ENCODE measurements at regions not wholly inside any gene's neighbourhood (a gene's known extent, or its start where the extent isn't known, plus 50 kb on each side); places are given as distances from the start of the nearest gene placed in this dataset.
A peak's percentile ranks its signal among the peaks of the same experiment; 100 is the strongest.

GRCh38 chr3:177828208-177828565 lies 630.9 kb upstream of the TBL1XR1 start:
- Histone ChIP-seq H3K9me3 (no peaks in the 10 kb centered on the region), H3K4me3 (ENCODE audit: low read depth, low read length) (no peak overlapping the region), H3K4me1 (peaks cover 38% of the 10 kb centered on the region), H3K36me3 (ENCODE audit: control insufficient read depth, insufficient read depth, low read length) (no peaks in the 10 kb centered on the region), H3K27me3 (replicated peaks; ENCODE audit: control insufficient read depth, insufficient read depth, low read length) (no peaks in the 10 kb centered on the region)
- TF ChIP-seq CTCF (IDR thresholded peaks at IDR 0.05; ENCODE audit: insufficient read depth in 1 of 2, low read depth in 1 of 2, low read length in 1 of 2, severe bottlenecking in 1 of 2, unreplicated experiment in 1 of 2) = no peak
- POLR2A ChIA-PET = no interaction called here
- DNase-seq = no peak
- H3K4me1 Mint-ChIP-seq (ENCODE audit: low read depth, unreplicated experiment) = peaks cover 36% of the 10 kb centered on the region
- peak overlapping the region; percentile 88 for H3K27ac Mint-ChIP-seq (ENCODE audit: unreplicated experiment)
- peak overlapping the region; percentile 55 for H3K4me3 Mint-ChIP-seq (ENCODE audit: unreplicated experiment)
- no peaks in the 10 kb centered on the region for H3K27me3 Mint-ChIP-seq (ENCODE audit: insufficient read depth, unreplicated experiment)
- CTCF ChIA-PET = no interaction called here
- BruUV-seq (replicated peaks) = no TSS peak
- H3K36me3 Mint-ChIP-seq (ENCODE audit: insufficient read depth, unreplicated experiment) = no peaks in the 10 kb centered on the region
- intact Hi-C loops (cut with micrococcal nuclease; ENCODE audit: unreplicated experiment) = loop anchor here (10.0 kb wide), 1 partner anchor 557 kb away; no protein-coding TSS in a partner anchor
- H3K9me3 Mint-ChIP-seq (ENCODE audit: unreplicated experiment) = no peaks in the 10 kb centered on the region

- ChIA-PET CTCF (no interaction called here), POLR2A (no interaction called here)
- no TSS peak for BruUV-seq (replicated peaks)
- Mint-ChIP-seq H3K4me3 (ENCODE audit: unreplicated experiment) (no peak overlapping the region), H3K27ac (ENCODE audit: unreplicated experiment) (no peak overlapping the region), H3K27me3 (ENCODE audit: insufficient read depth, unreplicated experiment) (no peaks in the 10 kb centered on the region), H3K4me1 (ENCODE audit: low read depth, unreplicated experiment) (peaks cover 25% of the 10 kb centered on the region), H3K9me3 (ENCODE audit: unreplicated experiment) (no peaks in the 10 kb centered on the region), H3K36me3 (ENCODE audit: insufficient read depth, unreplicated experiment) (no peaks in the 10 kb centered on the region)
- H3K27me3 ChIP-seq (replicated peaks; ENCODE audit: control insufficient read depth, insufficient read depth, low read length) = no peaks in the 10 kb centered on the region
- no peak for DNase-seq
- no peak for TF ChIP-seq CTCF (IDR thresholded peaks at IDR 0.05; ENCODE audit: insufficient read depth in 1 of 2, low read depth in 1 of 2, low read length in 1 of 2, severe bottlenecking in 1 of 2, unreplicated experiment in 1 of 2)
- H3K9me3 ChIP-seq = no peaks in the 10 kb centered on the region
- H3K4me1 ChIP-seq = peaks cover 22% of the 10 kb centered on the region
- no peaks in the 10 kb centered on the region for H3K36me3 ChIP-seq (ENCODE audit: control insufficient read depth, insufficient read depth, low read length)
- intact Hi-C loops (cut with micrococcal nuclease; ENCODE audit: unreplicated experiment) = no loop called here
- no peak overlapping the region for H3K4me3 ChIP-seq (ENCODE audit: low read depth, low read length)
These were observed 633.1 kb upstream of the TBL1XR1 start for GRCh38 chr3:177830411-177830849.

GRCh38 chr3:177831361-177831760 lies 634.1 kb upstream of the TBL1XR1 start:
- Mint-ChIP-seq H3K4me3 (ENCODE audit: unreplicated experiment) (no peak overlapping the region), H3K36me3 (ENCODE audit: insufficient read depth, unreplicated experiment) (no peaks in the 10 kb centered on the region), H3K27me3 (ENCODE audit: insufficient read depth, unreplicated experiment) (no peaks in the 10 kb centered on the region), H3K27ac (ENCODE audit: unreplicated experiment) (no peak overlapping the region), H3K9me3 (ENCODE audit: unreplicated experiment) (no peaks in the 10 kb centered on the region), H3K4me1 (ENCODE audit: low read depth, unreplicated experiment) (peaks cover 29% of the 10 kb centered on the region)
- no TSS peak for BruUV-seq (replicated peaks)
- no peak for DNase-seq
- H3K4me3 ChIP-seq (ENCODE audit: low read depth, low read length) = no peak overlapping the region
- no peak for TF ChIP-seq CTCF (IDR thresholded peaks at IDR 0.05; ENCODE audit: insufficient read depth in 1 of 2, low read depth in 1 of 2, low read length in 1 of 2, severe bottlenecking in 1 of 2, unreplicated experiment in 1 of 2)
- ChIA-PET CTCF (no interaction called here), POLR2A (no interaction called here)
- H3K36me3 ChIP-seq (ENCODE audit: control insufficient read depth, insufficient read depth, low read length) = no peaks in the 10 kb centered on the region
- no peaks in the 10 kb centered on the region for H3K27me3 ChIP-seq (replicated peaks; ENCODE audit: control insufficient read depth, insufficient read depth, low read length)
- peaks cover 19% of the 10 kb centered on the region for H3K4me1 ChIP-seq
- intact Hi-C loops (cut with micrococcal nuclease; ENCODE audit: unreplicated experiment) = no loop called here
- no peaks in the 10 kb centered on the region for H3K9me3 ChIP-seq

Measured in Caco-2 (cell line).